GM21619 (cell line): ENCODE measurements at regions not wholly inside any gene's neighbourhood (a gene's known extent, or its start where the extent isn't known, plus 50 kb on each side); places are given as distances from the start of the nearest gene placed in this dataset.
A peak's percentile ranks its signal among the peaks of the same experiment; 100 is the strongest.

Experiments
- ATAC-seq: cut with Tn5 transposase; IDR thresholded peaks from one replicate; pipeline ENCODE4 v1.9.1; 2021; ENCODE audit not compliant: unreplicated experiment

- no peak for ATAC-seq
These were observed 340.4 kb upstream of the ASIC2 start for GRCh38 chr17:33633446-33633845.

GRCh38 chr17:33637534-33637933, 344.4 kb upstream of the ASIC2 start:
- ATAC-seq: no peak

- no peak for ATAC-seq
These were observed 346.2 kb upstream of the ASIC2 start for GRCh38 chr17:33639103-33639880.

- ATAC-seq: no peak
These were observed 347.5 kb upstream of the ASIC2 start for GRCh38 chr17:33640629-33641028.

GRCh38 chr17:33642002-33642401, 348.9 kb upstream of the ASIC2 start:
- ATAC-seq: no peak

- no peak for ATAC-seq
These were observed 354.9 kb upstream of the ASIC2 start for GRCh38 chr17:33647956-33648355.

GRCh38 chr17:33650304-33650703, 357.2 kb upstream of the ASIC2 start:
- ATAC-seq: no peak

GRCh38 chr17:33651686-33652085, 358.6 kb upstream of the ASIC2 start:
- no peak for ATAC-seq

GRCh38 chr17:33652731-33653398, 359.8 kb upstream of the ASIC2 start:
- no peak for ATAC-seq

GRCh38 chr17:33653399-33653788, 360.3 kb upstream of the ASIC2 start:
- ATAC-seq: no peak

- ATAC-seq: no peak
These were observed 364.1 kb upstream of the ASIC2 start for GRCh38 chr17:33657181-33657580.

GRCh38 chr17:33661975-33662374, 368.9 kb upstream of the ASIC2 start:
- no peak for ATAC-seq

- no peak for ATAC-seq
These were observed 371.2 kb upstream of the ASIC2 start for GRCh38 chr17:33664116-33664840.

GRCh38 chr17:33667052-33667509, 374.0 kb upstream of the ASIC2 start:
- ATAC-seq: peak; percentile 57

GRCh38 chr17:33667671-33668070, 374.6 kb upstream of the ASIC2 start:
- ATAC-seq: no peak

GRCh38 chr17:33668516-33668915, 375.4 kb upstream of the ASIC2 start:
- ATAC-seq: no peak

GRCh38 chr17:33671491-33671890, 378.4 kb upstream of the ASIC2 start:
- no peak for ATAC-seq

GRCh38 chr17:33674685-33675084, 381.6 kb upstream of the ASIC2 start:
- ATAC-seq: no peak

GRCh38 chr17:33676444-33676843, 383.3 kb upstream of the ASIC2 start:
- ATAC-seq: no peak

GRCh38 chr17:33679595-33679994, 386.5 kb upstream of the ASIC2 start:
- no peak for ATAC-seq

- no peak for ATAC-seq
These were observed 387.4 kb upstream of the ASIC2 start for GRCh38 chr17:33680472-33680871.

GRCh38 chr17:33682599-33682998, 389.5 kb upstream of the ASIC2 start:
- no peak for ATAC-seq
